OCI-LY1 (cell line): ENCODE measurements at regions not wholly inside any gene's neighbourhood (a gene's known extent, or its start where the extent isn't known, plus 50 kb on each side); places are given as distances from the start of the nearest gene placed in this dataset.

ENCODE experiments used
- H2AFZ ChIP-seq: fragments of 200-600 bp; sonication (generic), shearing (Covaris generic); 2 replicates; pipeline ENCODE4 v1.6.0; 2014; ENCODE audit warnings: antibody characterized with exemption, mild to moderate bottlenecking, low read length
- H3F3A ChIP-seq: fragments of 200-600 bp; sonication (generic), shearing (Covaris generic); 2 replicates; pipeline ENCODE4 v1.6.0; 2014; ENCODE audit warnings: mild to moderate bottlenecking, antibody characterized with exemption, low read length, moderate library complexity; ENCODE audit not compliant: insufficient read depth
- H3K27ac ChIP-seq: fragments of 200-600 bp; sonication (generic); 2 replicates; pipeline ENCODE4 v1.5.1; 2014; ENCODE audit warnings: low read length, mixed run types, mild to moderate bottlenecking, low read depth; ENCODE audit not compliant: poor library complexity, severe bottlenecking
- H3K27me3 ChIP-seq: fragments of 200-600 bp; sonication (generic); 2 replicates; pipeline ENCODE4 v1.6.0; 2014; ENCODE audit warnings: antibody characterized with exemption, mild to moderate bottlenecking, low read length, moderate library complexity; ENCODE audit not compliant: insufficient read depth
- H3K36me3 ChIP-seq: fragments of 200-600 bp; sonication (generic); 2 replicates; pipeline ENCODE4 v1.6.1; 2014; ENCODE audit warnings: mild to moderate bottlenecking, antibody characterized with exemption, low read length, moderate library complexity, mixed read lengths; ENCODE audit not compliant: insufficient read depth
- H3K4me1 ChIP-seq: fragments of 200-600 bp; sonication (generic); 2 replicates; pipeline ENCODE4 v1.5.1; 2014; ENCODE audit warnings: mild to moderate bottlenecking, low read length, moderate library complexity; ENCODE audit not compliant: insufficient read depth, severe bottlenecking
- H3K4me2 ChIP-seq: fragments of 200-600 bp; sonication (generic), shearing (Covaris generic); 2 replicates; pipeline ENCODE4 v1.6.1; 2014; ENCODE audit warnings: low read length
- H3K4me3 ChIP-seq: fragments of 200-600 bp; sonication (generic); 2 replicates; pipeline ENCODE4 v1.5.1; 2014; ENCODE audit warnings: low read length, low read depth, mild to moderate bottlenecking, mixed read lengths; ENCODE audit not compliant: poor library complexity, severe bottlenecking
- H3K79me2 ChIP-seq: fragments of 200-600 bp; shearing (Covaris generic); 2 replicates; pipeline ENCODE4 v1.6.1; 2016; ENCODE audit warnings: mixed run types, low read length, mixed read lengths; ENCODE audit not compliant: insufficient read depth
- H3K9ac ChIP-seq: fragments of 200-600 bp; sonication (generic), shearing (Covaris generic); 2 replicates; pipeline ENCODE4 v1.6.1; 2014; ENCODE audit warnings: mild to moderate bottlenecking, low read length, mixed read lengths
- H3K9me2 ChIP-seq: fragments of 200-600 bp; sonication (generic), shearing (Covaris generic); 2 replicates; pipeline ENCODE4 v1.6.1; 2014; ENCODE audit warnings: low read depth, mild to moderate bottlenecking, low read length, mixed read lengths
- H3K9me3 ChIP-seq: fragments of 200-600 bp; shearing (Covaris generic); 2 replicates; pipeline ENCODE4 v1.6.1; 2014; ENCODE audit warnings: low read length, mixed read lengths
- H4K20me1 ChIP-seq: fragments of 200-600 bp; sonication (generic), shearing (Covaris generic); 2 replicates; pipeline ENCODE4 v1.6.0; 2016; ENCODE audit warnings: mild to moderate bottlenecking, low read length; ENCODE audit not compliant: insufficient read depth
- CTCF ChIP-seq: fragments of 200-600 bp; sonication (generic), shearing (Covaris generic); IDR thresholded peaks from 2 replicates; pipeline ENCODE4 v1.5.1; 2017; ENCODE audit warnings: mild to moderate bottlenecking, antibody characterized with exemption, low read length, moderate library complexity, mixed read lengths
- EZH2 ChIP-seq: fragments of 200-600 bp; sonication (generic), shearing (Covaris generic); IDR thresholded peaks from 2 replicates; pipeline ENCODE4 v1.8.0; 2017; ENCODE audit warnings: borderline replicate concordance, mixed run types, mild to moderate bottlenecking, antibody characterized with exemption, low read length, moderate library complexity, mixed read lengths

- TF ChIP-seq CTCF (no peak), EZH2 (no peak)
- Histone ChIP-seq H3K79me2 (no peaks in the 10 kb centered on the region), H3K4me1 (no peaks in the 10 kb centered on the region), H3K36me3 (no peaks in the 10 kb centered on the region), H3K4me3 (no peak overlapping the region), H2AFZ (no peak overlapping the region), H3K27me3 (0 out of 2 replicates have a peak, but pooled peaks cover 4% of the 10 kb centered on the region), H4K20me1 (no peaks in the 10 kb centered on the region), H3K27ac (no peak overlapping the region), H3K9me2 (no peaks in the 10 kb centered on the region), H3K9ac (no peak overlapping the region), H3K4me2 (no peak overlapping the region), H3F3A (no peaks in the 10 kb centered on the region), H3K9me3 (no peaks in the 10 kb centered on the region)
These were observed 242.8 kb upstream of the SP4 start for GRCh38 chr7:21184942-21185652.

DNA sequence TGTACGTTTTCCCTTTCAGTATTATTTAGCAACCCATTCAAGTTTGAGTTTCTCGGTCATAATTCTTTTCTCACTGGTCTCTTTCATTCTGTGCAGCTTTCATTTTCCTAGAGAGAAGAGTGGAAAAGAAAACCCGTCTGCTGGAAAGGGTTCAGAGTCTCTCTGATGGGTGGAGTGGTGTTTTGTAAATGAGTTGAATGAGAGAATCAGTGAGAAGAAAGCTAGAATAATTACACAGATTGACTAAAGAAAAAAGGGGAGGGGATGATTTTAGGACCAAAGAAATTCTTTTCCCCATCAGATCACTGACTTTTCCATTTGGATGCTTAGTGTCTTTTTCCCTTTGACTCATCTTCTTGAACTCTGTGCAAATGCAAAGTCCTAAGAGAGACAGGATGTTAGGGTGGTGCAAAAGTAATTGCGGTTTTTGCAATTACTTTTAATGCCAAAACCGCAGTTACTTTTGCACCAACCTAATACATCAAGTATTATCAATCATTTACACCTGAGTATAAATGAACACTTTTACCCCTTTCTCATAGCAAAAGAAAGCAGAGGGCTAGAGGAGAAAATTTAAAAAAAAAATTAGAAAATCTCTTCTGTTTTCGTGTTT, 242.1 kb upstream of the SP4 start:
- H3K27ac ChIP-seq, result no peak overlapping the region
- no peaks in the 10 kb centered on the region for H3F3A ChIP-seq
- no peaks in the 10 kb centered on the region for H3K4me1 ChIP-seq
- no peak overlapping the region for H3K4me3 ChIP-seq
- H3K4me2 ChIP-seq, result no peak overlapping the region
- no peak for TF ChIP-seq EZH2
- no peak for TF ChIP-seq CTCF
- H3K27me3 ChIP-seq, result peaks cover 4% of the 10 kb centered on the region; the same call in 1 of the 2 replicates
- no peak overlapping the region for H3K9ac ChIP-seq
- no peaks in the 10 kb centered on the region for H3K9me3 ChIP-seq
- no peaks in the 10 kb centered on the region for H3K9me2 ChIP-seq
- no peaks in the 10 kb centered on the region for H4K20me1 ChIP-seq
- no peaks in the 10 kb centered on the region for H3K79me2 ChIP-seq
- no peaks in the 10 kb centered on the region for H3K36me3 ChIP-seq
- H2AFZ ChIP-seq, result no peak overlapping the region

DNA sequence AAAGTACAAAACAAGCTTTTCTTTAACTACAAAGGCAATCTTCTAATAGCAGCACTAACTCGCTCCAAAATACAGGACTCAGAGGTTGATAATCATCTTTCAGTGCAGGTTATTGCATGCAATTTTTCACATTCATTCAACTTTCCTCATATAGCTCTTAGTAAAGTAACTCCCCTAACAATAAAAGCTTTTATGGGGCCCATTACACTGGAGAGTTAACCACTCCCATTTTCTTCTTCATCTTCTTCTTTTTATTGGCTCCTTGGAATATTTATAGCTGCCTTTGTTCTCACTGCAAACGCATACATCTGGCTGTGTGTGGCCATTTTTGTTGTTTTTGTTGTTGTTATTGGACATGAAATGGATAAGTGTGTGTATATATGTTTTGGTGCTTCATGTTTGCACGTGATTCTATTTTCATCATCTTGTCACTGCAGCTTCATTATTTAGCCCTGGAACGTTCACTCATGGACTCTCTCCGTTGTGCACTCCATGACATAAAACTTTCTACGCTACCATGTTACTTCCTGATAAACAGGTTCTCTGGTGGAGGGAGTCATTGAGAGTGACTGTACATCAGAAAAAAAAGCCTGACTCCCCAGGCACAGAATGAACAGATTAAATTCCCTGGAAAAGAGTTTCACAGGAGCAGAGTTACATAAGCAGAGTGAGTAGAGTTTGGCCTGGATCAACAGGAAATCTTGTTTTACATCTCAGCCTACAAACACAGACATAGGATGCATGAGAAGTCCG, 236.4 kb upstream of the SP4 start:
- Histone ChIP-seq H3K9me2 (no peaks in the 10 kb centered on the region), H3K9ac (no peak overlapping the region), H3K9me3 (no peaks in the 10 kb centered on the region), H3F3A (no peaks in the 10 kb centered on the region), H3K4me3 (no peak overlapping the region), H3K4me2 (no peak overlapping the region), H3K27ac (no peak overlapping the region), H3K79me2 (no peaks in the 10 kb centered on the region), H3K27me3 (no peaks in the 10 kb centered on the region; the same call in 1 of the 2 replicates), H3K4me1 (no peaks in the 10 kb centered on the region), H4K20me1 (no peaks in the 10 kb centered on the region), H3K36me3 (no peaks in the 10 kb centered on the region), H2AFZ (no peak overlapping the region)
- TF ChIP-seq CTCF (no peak), EZH2 (no peak)
